CD1c-positive myeloid dendritic cell (primary cell): ENCODE measurements at regions not wholly inside any gene's neighbourhood (a gene's known extent, or its start where the extent isn't known, plus 50 kb on each side); places are given as distances from the start of the nearest gene placed in this dataset.

Source experiments
- DNase-seq: peaks from one replicate; pipeline ENCODE4 v3.0.0-alpha.2; 2016; ENCODE audit errors: extremely low spot score

GRCh38 chr10:4345877-4346646 is 479.9 kb upstream of the AKR1E2 start:
- peak; percentile 11 for DNase-seq

GRCh38 chr10:4344492-4344994 is 481.5 kb upstream of the AKR1E2 start:
- DNase-seq, result peak; percentile 92

- no peak for DNase-seq
These were observed 482.1 kb upstream of the AKR1E2 start for GRCh38 chr10:4343873-4344272.

GRCh38 chr10:4343091-4343490 is 482.9 kb upstream of the AKR1E2 start:
- no peak for DNase-seq

GRCh38 chr10:4338768-4339167 is 487.2 kb upstream of the AKR1E2 start:
- no peak for DNase-seq

- DNase-seq, result peak; percentile 59
These were observed 488.4 kb upstream of the AKR1E2 start for GRCh38 chr10:4337563-4337962.

GRCh38 chr10:4334871-4335270 is 491.1 kb upstream of the AKR1E2 start:
- no peak for DNase-seq

GRCh38 chr10:4334015-4334414 is 492.0 kb upstream of the AKR1E2 start:
- DNase-seq, result peak; percentile 52

- DNase-seq, result peak; percentile 89
These were observed 492.5 kb upstream of the AKR1E2 start for GRCh38 chr10:4333459-4333894.

GRCh38 chr10:4332764-4333458 is 493.1 kb upstream of the AKR1E2 start:
- no peak for DNase-seq

GRCh38 chr10:4331150-4331549 is 494.9 kb upstream of the AKR1E2 start:
- DNase-seq, result no peak

- DNase-seq, result no peak
These were observed 495.4 kb upstream of the AKR1E2 start for GRCh38 chr10:4330636-4331035.

GRCh38 chr10:4329225-4329624 is 496.8 kb upstream of the AKR1E2 start:
- no peak for DNase-seq

GRCh38 chr10:4326647-4327046 is 499.4 kb upstream of the AKR1E2 start:
- no peak for DNase-seq

- no peak for DNase-seq
These were observed 506.1 kb upstream of the AKR1E2 start for GRCh38 chr10:4319870-4320367.

GRCh38 chr10:4316161-4316810 is 509.7 kb upstream of the AKR1E2 start:
- DNase-seq, result no peak

- DNase-seq, result no peak
These were observed 510.5 kb upstream of the AKR1E2 start for GRCh38 chr10:4315551-4315950.

GRCh38 chr10:4313051-4313450 is 513.0 kb upstream of the AKR1E2 start:
- no peak for DNase-seq

GRCh38 chr10:4312051-4312835 is 513.8 kb upstream of the AKR1E2 start:
- no peak for DNase-seq

- DNase-seq, result no peak
These were observed 515.8 kb upstream of the AKR1E2 start for GRCh38 chr10:4310172-4310571.

- DNase-seq, result no peak
These were observed 518.1 kb upstream of the AKR1E2 start for GRCh38 chr10:4307910-4308309.

GRCh38 chr10:4306871-4307270 is 519.1 kb upstream of the AKR1E2 start:
- DNase-seq, result no peak
